Thoracic aorta (tissue), 2 donors: ENCODE measurements at regions not wholly inside any gene's neighbourhood (a gene's known extent, or its start where the extent isn't known, plus 50 kb on each side); places are given as distances from the start of the nearest gene placed in this dataset.

Source experiments
- ATAC-seq: fragments of 150-250 bp; one replicate; pipeline ENCODE4 v1.8.0; 2017; ENCODE audit warnings: low read depth; ENCODE audit not compliant: insufficient number of reproducible peaks, low FRiP score
- DNase-seq: peaks from one replicate; pipeline ENCODE4 v3.0.0-alpha.2; 2020; ENCODE audit warnings: low spot score
- H3K27ac ChIP-seq, 2 donors: fragments of 200-600 bp; sonication (generic); 1 replicate in 1 of 2; 2 replicates in 1 of 2; pipeline ENCODE4 v1.5.1; 2016; ENCODE audit warnings: mild to moderate bottlenecking in 2 of 2, moderate library complexity in 2 of 2
- H3K27me3 ChIP-seq: fragments of 200-600 bp; sonication (generic); replicated peaks from 2 replicates; pipeline ENCODE4 v1.6.0; 2016; ENCODE audit warnings: mild to moderate bottlenecking; ENCODE audit not compliant: insufficient read depth
- H3K36me3 ChIP-seq: fragments of 200-600 bp; sonication (generic); one replicate; pipeline ENCODE4 v1.5.1; 2016
- H3K4me1 ChIP-seq, 2 donors: fragments of 200-600 bp; sonication (generic); 1 replicate in 1 of 2; 2 replicates in 1 of 2; pipeline versions ENCODE4 v1.5.1 to v1.6.0; 2016; ENCODE audit warnings: low read depth in 2 of 2, mild to moderate bottlenecking in 1 of 2; ENCODE audit not compliant: control insufficient read depth in 1 of 2
- H3K4me3 ChIP-seq: fragments of 200-600 bp; sonication (generic); 2 replicates; pipeline ENCODE4 v1.5.1; 2016; ENCODE audit warnings: mild to moderate bottlenecking
- H3K9me3 ChIP-seq: fragments of 200-600 bp; sonication (generic); 2 replicates; pipeline ENCODE4 v1.5.1; 2016
- TF ChIP-seq, protein P1 (sequence below): fragments of 200-600 bp; sonication (generic); IDR thresholded peaks from one replicate; pipeline ENCODE4 v1.5.1; 2019; ENCODE audit warnings: antibody characterized with exemption

DNA sequence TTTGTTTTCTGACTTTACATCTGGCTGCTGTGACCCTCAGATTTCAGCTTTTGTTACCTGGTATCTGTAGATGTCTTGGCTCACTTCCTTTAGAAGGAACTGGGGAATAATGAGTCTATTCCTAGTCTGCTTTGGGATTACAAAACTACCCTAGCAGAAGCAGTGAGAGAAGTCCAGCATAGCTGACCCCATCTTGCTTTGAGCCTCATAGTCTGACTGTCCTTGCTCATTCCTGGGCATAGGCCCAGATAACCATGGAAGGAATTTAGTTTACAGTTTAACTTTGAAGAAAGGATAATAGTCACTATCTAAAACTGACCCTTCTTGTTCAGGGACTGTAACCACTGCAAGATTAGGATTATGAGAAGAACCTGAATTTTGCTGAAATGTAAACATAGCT is 163.0 kb upstream of the HNMT start:
- TF ChIP-seq, protein P1, sequence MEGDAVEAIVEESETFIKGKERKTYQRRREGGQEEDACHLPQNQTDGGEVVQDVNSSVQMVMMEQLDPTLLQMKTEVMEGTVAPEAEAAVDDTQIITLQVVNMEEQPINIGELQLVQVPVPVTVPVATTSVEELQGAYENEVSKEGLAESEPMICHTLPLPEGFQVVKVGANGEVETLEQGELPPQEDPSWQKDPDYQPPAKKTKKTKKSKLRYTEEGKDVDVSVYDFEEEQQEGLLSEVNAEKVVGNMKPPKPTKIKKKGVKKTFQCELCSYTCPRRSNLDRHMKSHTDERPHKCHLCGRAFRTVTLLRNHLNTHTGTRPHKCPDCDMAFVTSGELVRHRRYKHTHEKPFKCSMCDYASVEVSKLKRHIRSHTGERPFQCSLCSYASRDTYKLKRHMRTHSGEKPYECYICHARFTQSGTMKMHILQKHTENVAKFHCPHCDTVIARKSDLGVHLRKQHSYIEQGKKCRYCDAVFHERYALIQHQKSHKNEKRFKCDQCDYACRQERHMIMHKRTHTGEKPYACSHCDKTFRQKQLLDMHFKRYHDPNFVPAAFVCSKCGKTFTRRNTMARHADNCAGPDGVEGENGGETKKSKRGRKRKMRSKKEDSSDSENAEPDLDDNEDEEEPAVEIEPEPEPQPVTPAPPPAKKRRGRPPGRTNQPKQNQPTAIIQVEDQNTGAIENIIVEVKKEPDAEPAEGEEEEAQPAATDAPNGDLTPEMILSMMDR = no peak
- no peaks in the 10 kb centered on the region for H3K4me1 ChIP-seq
- H3K27me3 ChIP-seq = no peaks in the 10 kb centered on the region
- H3K4me3 ChIP-seq = no peak overlapping the region
- no peak for ATAC-seq
- H3K27ac ChIP-seq = no peak overlapping the region
- no peak for DNase-seq
- H3K9me3 ChIP-seq = no peaks in the 10 kb centered on the region
- H3K36me3 ChIP-seq = no peaks in the 10 kb centered on the region

DNA sequence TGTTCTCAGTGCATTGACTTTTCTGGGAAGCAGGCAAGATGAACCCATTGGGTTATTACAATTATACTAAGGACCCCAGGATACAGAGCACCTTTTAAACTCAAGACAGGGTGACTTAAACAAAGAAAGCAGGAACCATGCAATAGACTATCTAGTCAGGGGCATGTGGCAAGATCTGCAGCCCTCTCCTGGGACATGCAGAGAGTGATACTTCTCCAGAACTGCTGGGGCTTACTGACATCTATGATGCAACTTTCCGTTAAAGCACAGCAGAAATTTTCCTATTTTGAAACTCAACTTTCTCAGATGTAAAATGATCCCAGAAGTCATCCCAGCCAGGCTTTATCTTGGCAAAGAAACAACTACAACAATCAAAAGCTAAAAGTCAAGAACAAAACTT is 162.2 kb upstream of the HNMT start:
- Histone ChIP-seq H3K27me3 (no peaks in the 10 kb centered on the region), H3K36me3 (no peaks in the 10 kb centered on the region), H3K9me3 (no peaks in the 10 kb centered on the region), H3K4me1 (no peaks in the 10 kb centered on the region), H3K27ac (no peak overlapping the region), H3K4me3 (no peak overlapping the region)
- TF ChIP-seq, protein P1 = no peak
- DNase-seq = no peak
- no peak for ATAC-seq

DNA sequence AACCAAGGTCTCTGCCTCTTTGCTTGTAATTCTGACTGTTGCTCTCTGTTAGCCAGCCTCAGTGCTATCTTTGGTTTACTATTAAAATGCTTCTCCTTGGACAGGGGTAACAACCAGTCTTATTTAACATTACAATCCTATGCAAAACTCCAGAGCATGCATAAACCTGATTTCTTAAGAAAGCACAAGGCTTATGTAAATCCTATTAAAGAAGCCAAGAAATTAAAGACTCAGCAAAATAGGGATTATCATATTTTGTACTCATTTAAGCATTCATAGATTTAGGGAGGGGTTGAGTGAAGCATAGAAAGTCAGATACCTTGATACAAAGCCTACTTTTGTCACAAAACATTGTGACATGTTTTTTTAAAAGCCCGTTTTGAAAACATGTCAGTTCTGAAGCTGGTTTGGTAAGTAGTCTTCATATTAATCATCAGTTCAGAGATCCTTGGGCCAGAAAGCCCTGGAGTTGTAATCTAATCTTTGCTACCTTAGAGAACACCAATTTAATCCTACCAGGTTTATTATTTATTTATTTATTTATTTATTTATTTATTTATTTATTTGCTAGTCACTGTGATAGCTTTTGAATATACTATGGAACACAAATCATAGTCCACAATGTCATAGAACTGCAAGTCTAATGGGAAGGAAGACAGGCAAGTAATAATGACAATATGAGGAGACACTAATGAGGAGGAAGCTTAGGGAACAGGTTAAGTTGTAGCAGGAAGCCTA is 158.0 kb upstream of the HNMT start:
- Histone ChIP-seq H3K27ac (no peak overlapping the region), H3K9me3 (no peaks in the 10 kb centered on the region), H3K4me3 (no peak overlapping the region), H3K36me3 (no peaks in the 10 kb centered on the region), H3K27me3 (no peaks in the 10 kb centered on the region), H3K4me1 (no peaks in the 10 kb centered on the region)
- DNase-seq (no peak), ATAC-seq (no peak)
- TF ChIP-seq, protein P1 = no peak

DNA sequence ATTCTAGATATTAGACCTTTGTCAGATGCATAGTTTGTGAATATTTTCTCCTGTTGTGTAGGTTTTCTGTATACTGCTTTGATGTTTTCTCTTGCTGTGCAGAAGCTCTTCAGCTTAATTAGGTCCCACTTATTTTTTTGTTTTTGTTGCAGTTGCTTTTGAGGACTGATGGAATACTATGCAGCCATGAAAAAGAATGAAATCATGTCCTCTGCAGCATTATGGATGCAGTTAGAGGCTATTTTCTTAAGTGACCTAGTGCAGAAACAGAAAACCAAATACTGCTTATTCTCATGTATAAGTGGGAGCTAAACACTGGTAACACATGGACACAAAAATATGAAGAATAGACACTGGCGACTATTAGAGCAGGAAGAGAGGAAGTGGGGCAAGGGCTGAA is 155.0 kb upstream of the HNMT start:
- Histone ChIP-seq H3K9me3 (no peaks in the 10 kb centered on the region), H3K27me3 (no peaks in the 10 kb centered on the region), H3K36me3 (no peaks in the 10 kb centered on the region), H3K4me3 (no peak overlapping the region), H3K27ac (no peak overlapping the region), H3K4me1 (no peaks in the 10 kb centered on the region)
- no peak for DNase-seq
- no peak for ATAC-seq
- TF ChIP-seq, protein P1 = no peak

DNA sequence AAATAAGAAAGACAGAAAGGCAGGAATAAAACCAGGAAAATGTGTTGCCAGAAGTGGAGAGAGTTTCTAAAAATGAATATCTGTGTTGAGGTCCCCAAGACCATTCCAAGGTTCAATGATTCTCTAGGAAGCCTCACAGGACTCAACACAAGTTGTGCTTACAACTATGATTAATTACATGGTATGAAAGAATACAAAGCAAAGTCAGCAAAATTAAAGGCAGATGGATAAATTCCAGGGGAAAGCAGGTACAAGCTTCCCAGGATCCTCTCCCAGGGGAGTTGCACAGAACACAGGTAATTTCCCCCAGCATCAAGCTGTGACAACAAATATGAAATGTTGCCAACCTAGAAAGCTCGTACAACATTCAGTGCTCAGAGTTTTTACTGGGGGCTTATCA is 154.4 kb upstream of the HNMT start:
- TF ChIP-seq, protein P1 = no peak
- Histone ChIP-seq H3K4me3 (no peak overlapping the region), H3K36me3 (no peaks in the 10 kb centered on the region), H3K27me3 (no peaks in the 10 kb centered on the region), H3K9me3 (no peaks in the 10 kb centered on the region), H3K4me1 (no peaks in the 10 kb centered on the region), H3K27ac (no peak overlapping the region)
- DNase-seq (no peak), ATAC-seq (no peak)
